ENCODE measurements at regions not wholly inside any gene's neighbourhood (a gene's known extent, or its start where the extent isn't known, plus 50 kb on each side); places are given as distances from the start of the nearest gene placed in this dataset.

DNA sequence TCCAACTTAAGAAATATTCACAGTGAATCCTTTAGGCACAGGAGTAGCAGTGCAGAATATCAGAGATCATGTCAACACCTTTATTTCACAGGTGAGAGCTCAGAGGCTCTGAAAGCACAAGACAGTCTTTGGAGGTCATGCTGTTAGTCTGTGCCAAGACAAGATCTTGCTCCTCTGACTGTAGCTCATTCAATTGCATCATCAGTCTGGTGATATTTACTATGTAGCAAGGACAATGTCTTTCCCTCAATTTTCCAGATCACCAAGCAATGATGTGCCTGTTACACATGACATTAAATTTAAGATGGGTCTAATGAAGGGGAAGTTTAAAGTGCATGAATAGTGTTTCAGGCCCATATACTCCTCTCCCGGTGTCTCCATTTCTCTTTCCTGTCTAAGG is 277.5 kb downstream of the IL15 start:
- TF ChIP-seq EZH2 (IDR thresholded peaks at IDR 0.05; ENCODE audit: borderline replicate concordance, insufficient read depth, low read length, poor library complexity, severe bottlenecking): no peak
- TF ChIP-seq, protein P1, sequence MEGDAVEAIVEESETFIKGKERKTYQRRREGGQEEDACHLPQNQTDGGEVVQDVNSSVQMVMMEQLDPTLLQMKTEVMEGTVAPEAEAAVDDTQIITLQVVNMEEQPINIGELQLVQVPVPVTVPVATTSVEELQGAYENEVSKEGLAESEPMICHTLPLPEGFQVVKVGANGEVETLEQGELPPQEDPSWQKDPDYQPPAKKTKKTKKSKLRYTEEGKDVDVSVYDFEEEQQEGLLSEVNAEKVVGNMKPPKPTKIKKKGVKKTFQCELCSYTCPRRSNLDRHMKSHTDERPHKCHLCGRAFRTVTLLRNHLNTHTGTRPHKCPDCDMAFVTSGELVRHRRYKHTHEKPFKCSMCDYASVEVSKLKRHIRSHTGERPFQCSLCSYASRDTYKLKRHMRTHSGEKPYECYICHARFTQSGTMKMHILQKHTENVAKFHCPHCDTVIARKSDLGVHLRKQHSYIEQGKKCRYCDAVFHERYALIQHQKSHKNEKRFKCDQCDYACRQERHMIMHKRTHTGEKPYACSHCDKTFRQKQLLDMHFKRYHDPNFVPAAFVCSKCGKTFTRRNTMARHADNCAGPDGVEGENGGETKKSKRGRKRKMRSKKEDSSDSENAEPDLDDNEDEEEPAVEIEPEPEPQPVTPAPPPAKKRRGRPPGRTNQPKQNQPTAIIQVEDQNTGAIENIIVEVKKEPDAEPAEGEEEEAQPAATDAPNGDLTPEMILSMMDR (IDR thresholded peaks at IDR 0.05; ENCODE audit: poor library complexity, severe bottlenecking): no peak
- no peak for TF ChIP-seq EP300 (conservative IDR thresholded peaks at IDR 0.05; ENCODE audit: poor library complexity, severe bottlenecking)
- TF ChIP-seq POLR2AphosphoS5 (IDR thresholded peaks at IDR 0.05): no peak

Measured in neural cell (in vitro differentiated cells).